Activated T-helper 1 cell treated with anti-CD3 and anti-CD28 coated beads, Interleukin-12 subunit alpha, Interleukin-12 subunit beta, Interleukin-2, Interleukin-4 antibody, amounts not matched to agents 30 ng/mL and 10 ng/mL and 1 ng/mL, durations not matched to agents 14 hours and 24 hours and 36 hours (primary cell): ENCODE measurements at regions not wholly inside any gene's neighbourhood (a gene's known extent, or its start where the extent isn't known, plus 50 kb on each side); places are given as distances from the start of the nearest gene placed in this dataset.
"Not testable (repeated sequence)": the region's sequence is repeated elsewhere in the genome, so short reads cannot be mapped to it uniquely, and the experiment has no call there.

Source experiments
- DNase-seq: peaks from one replicate; pipeline ENCODE4 v3.0.0; 2021; ENCODE audit warnings: low spot score
- H3K27ac Mint-ChIP-seq: one replicate; pipeline ENCODE4 v1.8.0; 2021; ENCODE audit warnings: mild to moderate bottlenecking, mixed read lengths
- H3K27me3 Mint-ChIP-seq: one replicate; pipeline ENCODE4 v1.8.0; 2022; ENCODE audit warnings: mild to moderate bottlenecking, moderate library complexity, mixed read lengths; ENCODE audit not compliant: insufficient read depth
- H3K36me3 Mint-ChIP-seq: one replicate; pipeline ENCODE4 v1.8.0; 2021; ENCODE audit warnings: low read depth, mixed read lengths
- H3K4me1 Mint-ChIP-seq: one replicate; pipeline ENCODE4 v1.8.0; 2021; ENCODE audit warnings: low read depth, mixed read lengths
- H3K4me3 Mint-ChIP-seq: one replicate; pipeline ENCODE4 v1.8.0; 2021; ENCODE audit warnings: mild to moderate bottlenecking, moderate library complexity, mixed read lengths
- H3K9me3 Mint-ChIP-seq: one replicate; pipeline ENCODE4 v1.8.0; 2021; ENCODE audit warnings: mixed read lengths
- intact Hi-C: fragments of 100-400 bp; cut with micrococcal nuclease; formaldehyde crosslinking; loops from one replicate; pipeline ENCODE4 v1.15.1; 2024

GRCh38 chr12:67716817-67717216 lies 68.3 kb downstream of the DYRK2 start:
- H3K4me1 Mint-ChIP-seq: no peaks in the 10 kb centered on the region
- peaks cover 12% of the 10 kb centered on the region for H3K27me3 Mint-ChIP-seq
- no peak overlapping the region for H3K4me3 Mint-ChIP-seq
- no peak overlapping the region for H3K27ac Mint-ChIP-seq
- no peaks in the 10 kb centered on the region for H3K36me3 Mint-ChIP-seq
- DNase-seq: no peak
- H3K9me3 Mint-ChIP-seq: no peaks in the 10 kb centered on the region
- intact Hi-C loops: no loop called here

GRCh38 chr12:67719303-67719702 lies 70.8 kb downstream of the DYRK2 start:
- H3K27me3 Mint-ChIP-seq, H3K9me3 Mint-ChIP-seq, H3K36me3 Mint-ChIP-seq, intact Hi-C loops, H3K27ac Mint-ChIP-seq, H3K4me3 Mint-ChIP-seq, DNase-seq, H3K4me1 Mint-ChIP-seq: not testable (repeated sequence)

- H3K4me1 Mint-ChIP-seq: no peaks in the 10 kb centered on the region
- no peak overlapping the region for H3K27ac Mint-ChIP-seq
- intact Hi-C loops: no loop called here
- H3K9me3 Mint-ChIP-seq: no peaks in the 10 kb centered on the region
- peaks cover 8% of the 10 kb centered on the region for H3K27me3 Mint-ChIP-seq
- no peaks in the 10 kb centered on the region for H3K36me3 Mint-ChIP-seq
- no peak for DNase-seq
- no peak overlapping the region for H3K4me3 Mint-ChIP-seq
Measured at GRCh38 chr12:67720351-67720856, 71.9 kb downstream of the DYRK2 start.

- Mint-ChIP-seq H3K4me3 (no peak overlapping the region), H3K4me1 (no peaks in the 10 kb centered on the region), H3K9me3 (no peaks in the 10 kb centered on the region), H3K36me3 (no peaks in the 10 kb centered on the region), H3K27me3 (peaks cover 6% of the 10 kb centered on the region), H3K27ac (no peak overlapping the region)
- no peak for DNase-seq
- intact Hi-C loops: no loop called here
Measured at GRCh38 chr12:67721248-67721647, 72.7 kb downstream of the DYRK2 start.

GRCh38 chr12:67722296-67722695 lies 73.8 kb downstream of the DYRK2 start:
- no peaks in the 10 kb centered on the region for H3K36me3 Mint-ChIP-seq
- no peak overlapping the region for H3K27ac Mint-ChIP-seq
- H3K4me3 Mint-ChIP-seq: no peak overlapping the region
- no peaks in the 10 kb centered on the region for H3K9me3 Mint-ChIP-seq
- DNase-seq: no peak
- no peaks in the 10 kb centered on the region for H3K4me1 Mint-ChIP-seq
- H3K27me3 Mint-ChIP-seq: peaks cover 6% of the 10 kb centered on the region
- intact Hi-C loops: no loop called here

- intact Hi-C loops: no loop called here
- no peaks in the 10 kb centered on the region for H3K4me1 Mint-ChIP-seq
- H3K9me3 Mint-ChIP-seq: no peaks in the 10 kb centered on the region
- no peak for DNase-seq
- H3K36me3 Mint-ChIP-seq: no peaks in the 10 kb centered on the region
- H3K27me3 Mint-ChIP-seq: peaks cover 10% of the 10 kb centered on the region
- no peak overlapping the region for H3K27ac Mint-ChIP-seq
- H3K4me3 Mint-ChIP-seq: no peak overlapping the region
Measured at GRCh38 chr12:67726868-67727267, 78.3 kb downstream of the DYRK2 start.

DNA sequence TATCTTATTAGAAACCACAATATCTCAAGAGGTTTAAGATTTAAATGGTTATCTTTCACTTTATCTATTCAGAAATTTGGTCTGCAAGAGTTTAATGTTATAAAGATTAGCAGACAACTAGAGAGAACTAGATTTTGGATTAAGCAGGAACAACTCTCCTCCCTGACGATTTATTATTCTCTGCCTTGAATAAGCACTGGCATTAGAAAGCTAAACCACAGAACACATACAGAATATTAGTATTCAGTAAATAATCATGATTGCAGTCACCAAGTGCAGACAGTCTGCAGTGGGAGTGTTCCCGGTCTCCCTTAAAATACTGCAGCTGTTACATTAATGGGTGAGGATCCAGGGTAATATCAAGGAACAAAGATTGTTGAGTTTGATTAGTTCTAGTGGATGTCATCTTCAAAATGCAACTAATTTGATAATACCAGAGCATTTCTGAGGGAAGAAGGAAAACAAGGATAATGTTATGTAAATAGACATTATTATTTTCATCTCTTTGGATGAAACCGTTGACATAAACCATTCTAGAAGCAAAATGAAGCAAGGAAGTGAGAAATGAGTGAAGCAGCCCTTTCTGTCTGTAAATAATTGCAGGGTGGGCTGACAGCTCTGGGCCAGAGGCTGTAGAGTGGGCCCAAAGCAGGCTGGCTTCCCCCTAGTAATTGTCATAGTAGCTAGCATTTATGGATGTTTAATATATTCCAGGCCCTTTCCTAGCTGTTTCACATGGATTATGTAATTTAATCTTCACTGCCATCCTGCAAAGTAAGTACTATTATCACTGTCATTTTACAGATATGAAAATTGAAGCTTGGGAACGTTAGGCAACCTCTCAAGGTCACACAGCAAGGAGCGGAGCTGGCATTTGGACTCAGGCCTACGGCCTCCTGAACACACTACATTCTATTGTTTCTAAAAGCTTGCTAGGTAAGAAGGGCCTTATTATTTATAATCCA lies 79.4 kb downstream of the DYRK2 start:
- Mint-ChIP-seq H3K4me3 (no peak overlapping the region), H3K27ac (no peak overlapping the region), H3K4me1 (no peaks in the 10 kb centered on the region), H3K9me3 (no peaks in the 10 kb centered on the region), H3K27me3 (peaks cover 14% of the 10 kb centered on the region), H3K36me3 (no peaks in the 10 kb centered on the region)
- DNase-seq: no peak
- intact Hi-C loops: no loop called here

- Mint-ChIP-seq H3K9me3 (no peaks in the 10 kb centered on the region), H3K27ac (no peak overlapping the region), H3K4me3 (no peak overlapping the region), H3K27me3 (peaks cover 17% of the 10 kb centered on the region), H3K4me1 (no peaks in the 10 kb centered on the region), H3K36me3 (no peaks in the 10 kb centered on the region)
- no peak for DNase-seq
- intact Hi-C loops: no loop called here
Measured at GRCh38 chr12:67732857-67733256, 84.3 kb downstream of the DYRK2 start.

DNA sequence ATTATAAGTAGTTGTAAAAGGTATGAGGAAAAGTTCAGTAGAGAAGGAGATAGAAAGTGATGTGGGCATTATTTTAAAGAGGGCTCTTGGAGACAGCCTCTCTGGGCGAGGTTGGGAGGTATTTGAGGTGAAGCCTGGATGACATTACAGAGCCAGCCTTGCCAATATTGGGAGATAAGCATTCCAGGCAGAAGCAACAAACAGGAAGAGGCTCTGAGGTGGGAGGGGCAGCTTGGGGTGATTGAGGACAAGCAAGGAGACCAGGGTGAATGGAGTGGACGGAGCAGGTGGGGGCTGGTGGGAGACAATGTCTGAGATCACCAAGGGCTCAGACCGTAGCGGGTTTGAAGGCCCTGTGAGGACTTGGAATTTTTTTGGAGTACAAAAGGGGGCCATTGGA lies 87.3 kb downstream of the DYRK2 start:
- no peaks in the 10 kb centered on the region for H3K9me3 Mint-ChIP-seq
- H3K27ac Mint-ChIP-seq: no peak overlapping the region
- H3K36me3 Mint-ChIP-seq: no peaks in the 10 kb centered on the region
- peaks cover 10% of the 10 kb centered on the region for H3K27me3 Mint-ChIP-seq
- no peaks in the 10 kb centered on the region for H3K4me1 Mint-ChIP-seq
- H3K4me3 Mint-ChIP-seq: no peak overlapping the region
- no peak for DNase-seq
- intact Hi-C loops: no loop called here

DNA sequence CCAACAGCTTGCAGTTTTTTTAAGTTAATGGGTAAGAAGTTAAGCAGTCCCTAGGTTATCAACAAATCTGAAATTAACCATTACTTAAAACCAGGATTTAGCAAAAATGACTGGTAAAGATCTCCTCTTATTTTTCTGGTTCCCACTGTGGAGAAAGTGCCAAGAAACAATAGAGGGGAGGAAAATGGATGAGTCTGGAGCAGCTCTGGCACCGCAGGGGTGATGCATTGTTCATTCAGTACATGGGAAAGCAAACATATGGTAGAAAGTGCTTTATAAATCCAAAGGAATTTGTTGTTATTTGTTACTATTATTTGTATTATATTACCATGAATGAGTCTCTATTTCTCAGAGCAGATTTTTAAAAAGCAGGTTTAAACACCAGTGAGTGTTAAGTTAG lies 92.2 kb downstream of the DYRK2 start:
- intact Hi-C loops: loop anchor here (5.0 kb wide), 1 partner anchor 202 kb away; no protein-coding TSS in a partner anchor
- Mint-ChIP-seq H3K27ac (no peak overlapping the region), H3K4me3 (no peak overlapping the region), H3K27me3 (peaks cover 2% of the 10 kb centered on the region), H3K4me1 (no peaks in the 10 kb centered on the region), H3K9me3 (no peaks in the 10 kb centered on the region), H3K36me3 (no peaks in the 10 kb centered on the region)
- DNase-seq: no peak

DNA sequence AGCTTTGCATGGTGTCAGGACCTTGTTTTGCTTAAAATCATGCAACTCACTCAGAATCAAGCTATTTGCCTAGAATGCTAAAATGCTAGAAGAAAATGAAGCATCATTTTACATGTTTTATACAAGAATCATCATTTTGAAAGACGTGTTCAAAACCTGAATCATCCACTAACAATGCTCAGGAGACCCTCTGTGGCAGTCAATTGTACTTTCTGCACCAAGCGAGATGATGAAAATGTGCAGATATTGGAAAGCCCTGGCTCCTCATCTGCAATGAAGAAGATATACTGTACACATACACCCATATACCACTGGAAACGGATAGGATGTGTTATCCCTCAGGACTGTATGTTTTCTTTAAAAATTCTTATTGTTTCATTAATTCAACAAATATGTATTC lies 92.7 kb downstream of the DYRK2 start:
- no peak overlapping the region for H3K27ac Mint-ChIP-seq
- H3K4me1 Mint-ChIP-seq: no peaks in the 10 kb centered on the region
- H3K9me3 Mint-ChIP-seq: no peaks in the 10 kb centered on the region
- intact Hi-C loops: loop anchor here (5.0 kb wide), 1 partner anchor 201 kb away; no protein-coding TSS in a partner anchor
- no peak for DNase-seq
- no peak overlapping the region for H3K4me3 Mint-ChIP-seq
- H3K36me3 Mint-ChIP-seq: no peaks in the 10 kb centered on the region
- H3K27me3 Mint-ChIP-seq: peaks cover 2% of the 10 kb centered on the region

GRCh38 chr12:67742461-67742860 lies 93.9 kb downstream of the DYRK2 start:
- intact Hi-C loops: loop anchor here (5.0 kb wide), 1 partner anchor 200 kb away; no protein-coding TSS in a partner anchor
- Mint-ChIP-seq H3K9me3 (no peaks in the 10 kb centered on the region), H3K4me1 (no peaks in the 10 kb centered on the region), H3K27me3 (peaks cover 2% of the 10 kb centered on the region), H3K4me3 (no peak overlapping the region), H3K36me3 (no peaks in the 10 kb centered on the region), H3K27ac (no peak overlapping the region)
- no peak for DNase-seq

GRCh38 chr12:67747869-67748742 lies 99.6 kb downstream of the DYRK2 start:
- intact Hi-C loops: no loop called here
- Mint-ChIP-seq H3K27ac (no peak overlapping the region), H3K4me3 (no peak overlapping the region), H3K4me1 (no peaks in the 10 kb centered on the region), H3K36me3 (no peaks in the 10 kb centered on the region), H3K27me3 (no peaks in the 10 kb centered on the region), H3K9me3 (no peaks in the 10 kb centered on the region)
- no peak for DNase-seq
